K562 (cell line): ENCODE measurements at regions not wholly inside any gene's neighbourhood (a gene's known extent, or its start where the extent isn't known, plus 50 kb on each side); places are given as distances from the start of the nearest gene placed in this dataset.

Experiments
- CXXC5 ChIP-seq: fragments of 250-450 bp; sonication (Bioruptor Pico); IDR thresholded peaks from 2 replicates; pipeline ENCODE4 v1.8.0; 2022; ENCODE audit warnings: inconsistent platforms, mild to moderate bottlenecking, moderate library complexity
- E2F8 ChIP-seq: fragments of 450-650 bp; IDR thresholded peaks from 2 replicates; pipeline ENCODE4 v1.7.1; 2018; ENCODE audit warnings: mild to moderate bottlenecking, low read depth; ENCODE audit not compliant: partially characterized antibody
- MCM7 ChIP-seq, 2 experiments: fragments of 450-650 bp; IDR thresholded peaks; 2 replicates each; pipeline ENCODE4 v1.6.1; 2016 to 2018
- MTA1 ChIP-seq: fragments of 450-650 bp; IDR thresholded peaks from 2 replicates; pipeline ENCODE4 v1.6.1; 2017; ENCODE audit warnings: borderline replicate concordance
- MXI1 ChIP-seq: IDR thresholded peaks from 2 replicates; pipeline ENCODE4 v1.6.1; 2011; ENCODE audit warnings: low read depth, mild to moderate bottlenecking, improper control_type of control experiment, low read length
- ZC3H11A ChIP-seq: IDR thresholded peaks from 2 replicates; pipeline ENCODE4 v1.6.1; 2012; ENCODE audit warnings: low read depth, low read length, improper control_type of control experiment
- ZNF239 ChIP-seq: fragments of 250-450 bp; sonication (Bioruptor Pico); IDR thresholded peaks from 2 replicates; pipeline ENCODE4 v1.4.0; 2020; ENCODE audit warnings: mild to moderate bottlenecking
- ZNF253 ChIP-seq: fragments of 250-450 bp; sonication (Bioruptor Pico); conservative IDR thresholded peaks from 2 replicates; pipeline ENCODE4 v1.6.1; 2021; ENCODE audit warnings: mild to moderate bottlenecking
- ZNF280A ChIP-seq: fragments of 450-650 bp; IDR thresholded peaks from 2 replicates; pipeline ENCODE4 v1.6.1; 2018; ENCODE audit warnings: mild to moderate bottlenecking, low read depth; ENCODE audit not compliant: partially characterized antibody
- ZSCAN32 ChIP-seq: fragments of 450-650 bp; formaldehyde crosslinking; IDR thresholded peaks from 2 replicates; pipeline ENCODE4 v1.4.0; 2020; ENCODE audit warnings: mild to moderate bottlenecking, moderate library complexity
- TF ChIP-seq, protein P1 (sequence below): fragments of 450-650 bp; IDR thresholded peaks from 2 replicates; pipeline ENCODE4 v1.6.1; 2017; ENCODE audit warnings: antibody characterized with exemption

DNA sequence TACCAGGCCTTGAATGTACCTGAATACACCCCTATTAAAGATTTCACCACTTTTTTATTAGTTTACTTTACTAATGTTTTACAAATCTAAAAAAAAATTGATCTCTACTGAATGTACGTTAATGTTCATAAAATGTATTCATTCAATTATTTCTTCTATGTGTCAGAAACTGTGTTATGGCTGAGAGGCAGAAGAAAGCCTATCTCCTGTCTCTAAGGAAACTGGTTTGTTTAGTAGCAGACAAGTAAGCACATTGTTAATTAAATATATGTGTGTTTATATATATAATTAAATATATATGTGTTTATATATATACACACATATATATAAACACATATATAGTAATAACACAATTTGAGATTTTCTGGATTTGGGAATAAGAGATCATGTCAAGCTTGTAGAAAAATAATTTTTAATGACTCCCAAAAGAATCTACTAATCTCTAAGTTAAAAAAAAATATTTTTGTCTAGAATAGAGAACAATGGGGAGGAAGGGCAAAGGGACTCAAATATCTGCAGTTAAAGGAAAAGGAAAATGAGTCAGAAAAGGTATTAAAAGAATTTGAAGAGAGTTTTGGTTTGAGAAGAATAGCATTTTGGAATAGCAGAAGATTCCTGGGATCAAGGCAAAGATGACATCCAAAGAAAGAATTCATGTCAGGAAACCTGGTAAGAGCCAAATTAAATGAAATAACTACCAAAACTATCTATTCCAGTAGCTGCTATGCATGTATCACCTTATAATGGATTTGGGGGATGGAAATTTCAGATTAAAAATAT, 92.1 kb downstream of the CH25H start (continued):
- TF ChIP-seq, protein P1, sequence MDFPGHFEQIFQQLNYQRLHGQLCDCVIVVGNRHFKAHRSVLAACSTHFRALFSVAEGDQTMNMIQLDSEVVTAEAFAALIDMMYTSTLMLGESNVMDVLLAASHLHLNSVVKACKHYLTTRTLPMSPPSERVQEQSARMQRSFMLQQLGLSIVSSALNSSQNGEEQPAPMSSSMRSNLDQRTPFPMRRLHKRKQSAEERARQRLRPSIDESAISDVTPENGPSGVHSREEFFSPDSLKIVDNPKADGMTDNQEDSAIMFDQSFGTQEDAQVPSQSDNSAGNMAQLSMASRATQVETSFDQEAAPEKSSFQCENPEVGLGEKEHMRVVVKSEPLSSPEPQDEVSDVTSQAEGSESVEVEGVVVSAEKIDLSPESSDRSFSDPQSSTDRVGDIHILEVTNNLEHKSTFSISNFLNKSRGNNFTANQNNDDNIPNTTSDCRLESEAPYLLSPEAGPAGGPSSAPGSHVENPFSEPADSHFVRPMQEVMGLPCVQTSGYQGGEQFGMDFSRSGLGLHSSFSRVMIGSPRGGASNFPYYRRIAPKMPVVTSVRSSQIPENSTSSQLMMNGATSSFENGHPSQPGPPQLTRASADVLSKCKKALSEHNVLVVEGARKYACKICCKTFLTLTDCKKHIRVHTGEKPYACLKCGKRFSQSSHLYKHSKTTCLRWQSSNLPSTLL = no peak
- TF ChIP-seq ZNF239 (CRISPR knock-in tag) = no peak
- no peak for TF ChIP-seq ZNF253 (CRISPR knock-in tag)
- TF ChIP-seq MTA1 = no peak
- TF ChIP-seq E2F8 = no peak
- TF ChIP-seq ZSCAN32 (CRISPR knock-in tag) = no peak
- no peak for TF ChIP-seq MCM7 (IDR thresholded peaks at IDR 0.05)
- no peak for TF ChIP-seq ZC3H11A
- TF ChIP-seq CXXC5 (CRISPR knock-in tag) = no peak
- no peak for TF ChIP-seq ZNF280A
- no peak for TF ChIP-seq MXI1
